ENCODE measurements at regions not wholly inside any gene's neighbourhood (a gene's known extent, or its start where the extent isn't known, plus 50 kb on each side); places are given as distances from the start of the nearest gene placed in this dataset.

- Histone ChIP-seq H3K4me3 (replicated peaks in 1 of 2; ENCODE audit: low read depth in 1 of 2, low read length in 2 of 2) (no peak overlapping the region), H2AFZ (ENCODE audit: low read depth, low read length, poor library complexity, severe bottlenecking) (no peak overlapping the region), H3K9me2 (ENCODE audit: insufficient read depth) (no peaks in the 10 kb centered on the region), H3K9ac (ENCODE audit: low read length) (no peak overlapping the region), H3K36me3 (ENCODE audit: control insufficient read depth in 1 of 2, insufficient read depth in 2 of 2, low read length in 2 of 2) (no peaks in the 10 kb centered on the region), H3K27ac (ENCODE audit: low read depth, low read length) (no peak overlapping the region), H3K9me3 (ENCODE audit: control insufficient read depth in 1 of 2, insufficient read depth in 1 of 2, low read depth in 1 of 2, low read length in 2 of 2) (no peaks in the 10 kb centered on the region), H3K27me3 (ENCODE audit: insufficient read depth, low read length) (no peaks in the 10 kb centered on the region), H3K4me1 (ENCODE audit: control insufficient read depth in 1 of 2, insufficient read depth in 2 of 2, low read length in 2 of 2) (no peaks in the 10 kb centered on the region), H4K20me1 (ENCODE audit: insufficient read depth) (0 out of 2 replicates have a peak, but pooled peaks cover 5% of the 10 kb centered on the region), H3K79me2 (ENCODE audit: insufficient read depth, low read length) (0 out of 2 replicates have a peak, but pooled peaks cover 5% of the 10 kb centered on the region), H3K4me2 (ENCODE audit: low read length) (no peak overlapping the region)
- no peak for DNase-seq (ENCODE audit: low read depth, low spot score)
- TF ChIP-seq CBX3 (IDR thresholded peaks at IDR 0.05; ENCODE audit: low read depth) = no peak
- TF ChIP-seq ELF1 (IDR thresholded peaks at IDR 0.05; ENCODE audit: borderline replicate concordance, low read depth) = no peak
- no peak for TF ChIP-seq ZBTB33 (IDR thresholded peaks at IDR 0.05; ENCODE audit: extremely low read depth, insufficient replicate concordance, low read length)
- no peak for TF ChIP-seq ZNF274 (IDR thresholded peaks at IDR 0.05; ENCODE audit: low read depth, low read length)
- no peak for TF ChIP-seq REST (IDR thresholded peaks at IDR 0.05; ENCODE audit: low read depth)
- TF ChIP-seq EGR1 (IDR thresholded peaks at IDR 0.05; ENCODE audit: low read depth) = no peak
- no peak for TF ChIP-seq CTCF (IDR thresholded peaks at IDR 0.05 in 2 of 3, conservative IDR thresholded peaks at IDR 0.05 in 1 of 3; ENCODE audit: borderline replicate concordance in 1 of 3, insufficient read depth in 1 of 3, low read depth in 2 of 3, low read length in 2 of 3)
- TF ChIP-seq TCF7L2 (IDR thresholded peaks at IDR 0.05; ENCODE audit: borderline replicate concordance, extremely low read depth, insufficient read depth, insufficient read length) = no peak
- TF ChIP-seq SP1 (IDR thresholded peaks at IDR 0.05; ENCODE audit: low read depth) = no peak
- TF ChIP-seq SIN3A (IDR thresholded peaks at IDR 0.05; ENCODE audit: low read depth) = no peak
- no peak for TF ChIP-seq JUND (IDR thresholded peaks at IDR 0.05)
- no peak for TF ChIP-seq MAX (IDR thresholded peaks at IDR 0.05)
- CTCF ChIA-PET = no interaction called here
- RAD21 ChIA-PET (ENCODE audit: low non-redundant PET in 1 of 2, low total read pairs in 2 of 2, uncharacterized antibody in 2 of 2, unreplicated experiment in 2 of 2) = no interaction called here
- intact Hi-C loops (cut with micrococcal nuclease) = no loop called here
- ATAC-seq = no peak
- BruUV-seq (replicated peaks) = no TSS peak
- POLR2A ChIA-PET = no interaction called here
These were observed 286.6 kb downstream of the BRD1 start for GRCh38 chr22:49540913-49541692.
